OCI-LY7 (cell line): ENCODE measurements at regions not wholly inside any gene's neighbourhood (a gene's known extent, or its start where the extent isn't known, plus 50 kb on each side); places are given as distances from the start of the nearest gene placed in this dataset.

Experiments
- BruUV-seq: library from RNA; stranded (reverse); fragments of 400-500 nt; replicated peaks from 2 replicates; lab custom pipeline; 2021; lab: Mats Ljungman, UMichigan
- CTCF ChIA-PET: fragments of 300-600 bp; sonication (Branson Sonifier 250); formaldehyde crosslinking; loops from one replicate; lab custom pipeline; 2022; ENCODE audit warnings: antibody characterized with exemption; ENCODE audit not compliant: unreplicated experiment; lab: Charles Lee
- POLR2A ChIA-PET: fragments of 300-600 bp; sonication (Branson Sonifier 250); formaldehyde crosslinking; loops from one replicate; lab custom pipeline; 2022; ENCODE audit warnings: antibody characterized with exemption; lab: Charles Lee
- DNase-seq: peaks from one replicate; pipeline ENCODE4 v3.0.0-alpha.2; 2015; ENCODE audit warnings: low spot score
- H2AFZ ChIP-seq: fragments of 200-600 bp; sonication (generic), shearing (Covaris generic); 2 replicates; pipeline ENCODE4 v1.6.1; 2014; ENCODE audit warnings: mild to moderate bottlenecking, antibody characterized with exemption, low read length, moderate library complexity
- H3K27ac ChIP-seq: fragments of 200-600 bp; sonication (generic); 2 replicates; pipeline ENCODE4 v1.5.1; 2014; ENCODE audit warnings: mixed run types, low read depth, mild to moderate bottlenecking, moderate library complexity, low read length, inconsistent platforms; ENCODE audit not compliant: poor library complexity, severe bottlenecking
- H3K36me3 ChIP-seq: fragments of 200-600 bp; sonication (generic); 2 replicates; pipeline ENCODE4 v1.6.1; 2014; ENCODE audit warnings: mild to moderate bottlenecking, antibody characterized with exemption, low read length, moderate library complexity, mixed read lengths; ENCODE audit not compliant: insufficient read depth
- H3K4me1 ChIP-seq: fragments of 200-600 bp; sonication (generic); 2 replicates; pipeline ENCODE4 v1.5.1; 2014; ENCODE audit warnings: mild to moderate bottlenecking, low read length; ENCODE audit not compliant: insufficient read depth, poor library complexity, severe bottlenecking
- H3K4me2 ChIP-seq: fragments of 200-600 bp; sonication (generic); 2 replicates; pipeline ENCODE4 v1.6.1; 2014; ENCODE audit warnings: mild to moderate bottlenecking, low read length
- H3K4me3 ChIP-seq: fragments of 200-600 bp; sonication (generic); 2 replicates; pipeline ENCODE4 v1.5.1; 2014; ENCODE audit warnings: mild to moderate bottlenecking, low read depth, low read length; ENCODE audit not compliant: poor library complexity, severe bottlenecking
- H3K79me2 ChIP-seq: fragments of 200-600 bp; sonication (generic); 2 replicates; pipeline ENCODE4 v1.6.1; 2016; ENCODE audit warnings: low read depth, mild to moderate bottlenecking, low read length, moderate library complexity, mixed read lengths; ENCODE audit not compliant: insufficient read depth
- H3K9me2 ChIP-seq: fragments of 200-600 bp; sonication (generic); 2 replicates; pipeline ENCODE4 v1.6.1; 2016; ENCODE audit warnings: mild to moderate bottlenecking, low read length, mixed read lengths; ENCODE audit not compliant: insufficient read depth
- H3K9me3 ChIP-seq: fragments of 200-600 bp; sonication (generic); 2 replicates; pipeline ENCODE4 v1.6.1; 2014; ENCODE audit warnings: mild to moderate bottlenecking, mixed run types, low read length, mixed read lengths
- H4K20me1 ChIP-seq: fragments of 200-600 bp; sonication (generic); 2 replicates; pipeline ENCODE4 v1.6.1; 2014; ENCODE audit warnings: mild to moderate bottlenecking, antibody characterized with exemption, low read length, moderate library complexity, mixed read lengths; ENCODE audit not compliant: insufficient read depth
- CTCF ChIP-seq: fragments of 200-600 bp; sonication (generic); conservative IDR thresholded peaks from 2 replicates; pipeline ENCODE4 v1.5.1; 2014; ENCODE audit warnings: mild to moderate bottlenecking, antibody characterized with exemption, low read length, moderate library complexity, mixed read lengths
- EZH2phosphoT487 ChIP-seq: fragments of 200-600 bp; sonication (generic); IDR thresholded peaks from 2 replicates; pipeline ENCODE4 v1.6.1; 2018; ENCODE audit warnings: low read depth, borderline replicate concordance, mild to moderate bottlenecking, mixed run types, antibody characterized with exemption, low read length, moderate library complexity, mixed read lengths
- intact Hi-C: fragments of 100-400 bp; cut with micrococcal nuclease; formaldehyde crosslinking; loops from one replicate; pipeline ENCODE4 v1.10.0; 2022; ENCODE audit not compliant: unreplicated experiment

- TF ChIP-seq EZH2phosphoT487 (no peak), CTCF (no peak)
- DNase-seq, result no peak
- no peak overlapping the region for H2AFZ ChIP-seq
- no peak overlapping the region for H3K4me2 ChIP-seq
- H3K36me3 ChIP-seq, result no peaks in the 10 kb centered on the region
- H4K20me1 ChIP-seq, result no peaks in the 10 kb centered on the region
- BruUV-seq, result no TSS peak
- H3K4me3 ChIP-seq, result no peak overlapping the region
- CTCF ChIA-PET, result no interaction called here
- H3K4me1 ChIP-seq, result no peaks in the 10 kb centered on the region
- POLR2A ChIA-PET, result no interaction called here
- intact Hi-C loops, result no loop called here
- no peaks in the 10 kb centered on the region for H3K9me2 ChIP-seq
- no peak overlapping the region for H3K27ac ChIP-seq
- no peaks in the 10 kb centered on the region for H3K79me2 ChIP-seq
- H3K9me3 ChIP-seq, result peaks cover 6% of the 10 kb centered on the region
Measured at GRCh38 chr12:46572644-46573346, 200.2 kb upstream of the SLC38A2 start.

GRCh38 chr12:46571608-46572007, 199.0 kb upstream of the SLC38A2 start:
- no peak for DNase-seq
- Histone ChIP-seq H3K4me3 (no peak overlapping the region), H3K27ac (no peak overlapping the region), H3K4me1 (no peaks in the 10 kb centered on the region), H3K79me2 (no peaks in the 10 kb centered on the region), H3K4me2 (no peak overlapping the region), H4K20me1 (no peaks in the 10 kb centered on the region), H2AFZ (no peak overlapping the region), H3K36me3 (no peaks in the 10 kb centered on the region), H3K9me3 (peaks cover 13% of the 10 kb centered on the region), H3K9me2 (no peaks in the 10 kb centered on the region)
- ChIA-PET POLR2A (no interaction called here), CTCF (no interaction called here)
- TF ChIP-seq CTCF (no peak), EZH2phosphoT487 (no peak)
- BruUV-seq, result no TSS peak
- intact Hi-C loops, result no loop called here

DNA sequence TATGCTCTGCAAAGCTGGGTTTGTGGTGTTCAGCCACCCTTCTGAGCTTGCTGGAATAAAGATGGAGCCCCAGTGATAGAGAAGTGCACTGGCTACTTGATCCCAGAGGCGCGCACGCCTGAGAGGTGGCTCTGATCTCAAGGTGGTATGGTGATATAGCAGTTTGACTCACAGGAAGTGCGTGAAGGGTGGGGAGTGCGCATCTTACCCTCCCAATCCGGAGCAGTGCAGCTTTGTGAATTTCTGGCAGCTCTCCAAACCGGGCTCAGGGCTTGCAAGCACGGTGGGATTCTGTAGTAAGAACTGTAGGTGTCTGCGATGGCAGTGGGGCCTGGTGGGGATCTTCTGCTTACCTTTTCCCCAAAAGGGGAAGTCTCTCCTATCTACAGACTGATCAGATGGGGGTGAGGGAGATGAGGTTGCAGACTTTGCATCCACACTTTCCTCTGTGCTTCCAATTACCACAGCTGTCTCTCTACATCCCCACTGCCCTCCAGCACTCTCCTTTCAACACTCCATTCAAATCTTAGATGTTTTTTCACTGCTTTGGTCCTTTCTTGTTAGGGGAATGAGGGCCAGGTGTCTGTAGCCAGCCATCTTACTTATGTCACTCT, 197.4 kb upstream of the SLC38A2 start:
- Histone ChIP-seq H3K36me3 (no peaks in the 10 kb centered on the region), H3K79me2 (no peaks in the 10 kb centered on the region), H4K20me1 (no peaks in the 10 kb centered on the region), H2AFZ (no peak overlapping the region), H3K27ac (no peak overlapping the region), H3K4me1 (no peaks in the 10 kb centered on the region), H3K4me2 (no peak overlapping the region), H3K9me2 (no peaks in the 10 kb centered on the region), H3K4me3 (no peak overlapping the region), H3K9me3 (peaks cover 13% of the 10 kb centered on the region)
- POLR2A ChIA-PET, result no interaction called here
- CTCF ChIA-PET, result no interaction called here
- BruUV-seq, result no TSS peak
- intact Hi-C loops, result no loop called here
- no peak for TF ChIP-seq CTCF
- no peak for TF ChIP-seq EZH2phosphoT487
- no peak for DNase-seq
